Activated CD8-positive, alpha-beta memory T cell treated with anti-CD3 and anti-CD28 coated beads, Interleukin-2, amount 50 U/mL, for 48 hours (primary cell): ENCODE measurements at regions not wholly inside any gene's neighbourhood (a gene's known extent, or its start where the extent isn't known, plus 50 kb on each side); places are given as distances from the start of the nearest gene placed in this dataset.
"Not testable (repeated sequence)": the region's sequence is repeated elsewhere in the genome, so short reads cannot be mapped to it uniquely, and the experiment has no call there.

ENCODE experiments used
- DNase-seq: peaks from one replicate; pipeline ENCODE4 v3.0.0-alpha.2; 2020

DNA sequence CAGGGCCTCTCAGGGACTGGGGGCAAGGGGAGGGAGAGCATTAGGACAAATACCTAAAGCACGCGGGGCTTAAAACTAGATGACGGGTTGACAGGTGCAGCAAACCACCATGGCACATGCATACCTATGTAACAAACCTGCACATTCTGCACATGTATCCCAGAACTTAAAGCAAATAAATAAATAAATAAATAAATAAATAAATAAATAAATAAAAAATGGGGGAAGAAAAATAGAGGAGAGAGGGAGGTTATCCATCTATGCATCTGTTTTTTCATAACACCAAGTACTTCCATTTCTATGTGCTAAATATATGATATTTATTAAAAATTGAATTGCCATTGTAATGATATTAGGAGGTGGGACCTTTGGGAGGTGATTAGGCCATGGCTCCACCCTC is 539.5 kb downstream of the TRIML1 start:
- not testable (repeated sequence) for DNase-seq

DNA sequence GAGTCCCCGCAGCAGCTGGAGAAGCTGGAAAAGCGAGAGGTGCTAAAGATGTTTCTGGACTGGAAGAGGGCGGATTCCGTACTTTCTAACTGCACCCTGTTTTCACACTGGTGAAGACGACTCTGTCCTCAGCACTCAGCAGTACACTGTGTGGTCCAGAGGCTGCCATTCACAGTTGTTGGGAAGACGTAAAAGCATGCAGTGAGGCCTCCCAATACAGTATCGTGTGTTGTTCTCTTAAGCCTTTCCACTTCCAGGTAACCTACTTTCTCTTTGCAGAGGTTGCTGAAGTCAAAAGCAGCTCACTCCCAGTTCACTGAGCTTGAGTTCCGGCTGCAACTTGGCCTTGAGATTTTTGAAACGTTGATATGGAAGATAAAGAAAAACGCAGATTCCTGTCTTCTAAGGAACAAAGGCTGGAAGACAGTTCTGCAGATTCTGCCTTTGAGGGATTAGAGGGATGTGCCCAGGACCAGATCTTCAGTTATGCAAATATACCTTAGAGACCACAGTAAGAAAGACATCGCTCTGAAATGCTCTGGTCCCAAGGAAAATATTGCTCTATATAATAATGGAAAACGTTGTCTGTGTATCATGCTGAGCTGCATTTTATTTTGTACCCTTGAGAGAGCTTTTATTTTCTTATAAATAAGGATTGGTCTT is 540.9 kb downstream of the TRIML1 start:
- DNase-seq, result no peak

DNA sequence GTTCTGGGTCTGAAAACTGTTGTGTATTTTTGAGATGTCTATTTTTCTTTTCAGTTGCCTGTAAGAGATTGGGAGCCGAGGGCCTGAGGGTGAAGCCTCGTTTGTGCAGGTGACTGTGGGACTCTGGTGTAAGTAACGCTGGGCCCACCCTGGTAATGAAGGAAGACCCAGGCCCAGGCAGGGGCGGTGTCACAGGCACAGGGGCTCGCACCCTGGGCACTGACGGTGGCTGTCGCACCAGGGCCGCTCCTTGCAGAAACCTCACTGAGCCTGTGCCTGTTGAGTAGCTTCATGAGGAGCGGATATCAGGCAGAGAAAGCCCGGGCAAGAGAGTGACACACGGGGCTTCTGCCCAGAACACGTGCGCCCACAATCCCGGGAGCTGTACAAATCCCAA is 541.4 kb downstream of the TRIML1 start:
- no peak for DNase-seq

DNA sequence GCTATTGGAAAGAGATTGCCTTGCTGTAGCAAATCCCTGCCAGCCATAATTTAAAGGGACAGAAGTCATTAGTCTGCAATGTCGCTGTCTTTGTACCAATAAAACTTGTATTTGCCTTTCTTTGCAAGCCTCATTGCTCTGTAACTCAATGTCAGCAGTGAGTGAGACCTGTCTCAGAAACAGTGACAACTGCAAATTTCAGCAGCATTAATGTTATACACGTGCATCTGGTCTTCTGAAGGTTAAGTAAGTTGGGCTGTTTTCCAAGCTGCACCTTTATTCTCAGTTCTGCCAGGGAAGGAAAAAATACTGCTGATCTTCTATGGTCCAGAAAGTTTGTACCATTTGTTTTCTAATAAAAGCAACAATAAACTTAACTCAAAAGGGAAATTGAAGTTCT is 543.1 kb downstream of the TRIML1 start:
- no peak for DNase-seq

DNA sequence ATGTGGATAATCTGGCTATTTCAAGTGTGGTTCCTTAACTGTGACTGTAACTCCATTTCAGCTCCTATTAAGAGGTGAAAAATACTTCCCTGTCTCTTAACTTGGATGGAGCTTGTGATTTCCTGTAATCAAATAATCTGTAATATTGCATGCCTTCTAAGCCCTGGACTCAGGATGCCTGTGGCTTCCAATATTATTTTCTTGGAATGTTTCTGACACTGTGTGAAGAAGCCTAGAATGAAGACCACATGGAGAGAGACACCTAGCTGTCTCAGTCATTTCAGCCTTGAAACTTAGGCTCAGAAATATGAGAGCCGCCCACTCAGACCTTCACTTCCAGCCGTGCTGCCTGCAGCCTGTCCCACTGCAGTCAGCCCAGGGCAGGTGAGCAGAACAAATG is 544.3 kb downstream of the TRIML1 start:
- no peak for DNase-seq

DNA sequence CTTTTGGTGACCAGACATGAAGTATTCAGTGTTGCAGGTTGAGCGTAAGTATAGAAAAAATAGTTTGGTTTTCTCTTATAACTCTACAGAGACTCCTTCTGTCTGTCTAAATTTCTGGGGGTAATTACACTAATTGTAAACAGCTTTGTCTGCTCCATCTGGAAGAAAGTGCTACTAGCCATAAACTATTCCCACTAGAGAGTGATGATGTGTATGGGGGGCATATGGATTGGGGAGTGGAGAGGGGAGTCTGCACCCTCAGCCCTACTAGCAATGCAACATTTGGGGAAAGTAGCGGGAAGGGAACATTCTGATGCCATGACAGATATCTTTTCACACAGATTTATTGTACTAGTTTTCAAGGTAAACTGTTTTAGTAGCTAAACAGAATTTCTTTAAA is 549.7 kb downstream of the TRIML1 start:
- DNase-seq, result no peak

DNA sequence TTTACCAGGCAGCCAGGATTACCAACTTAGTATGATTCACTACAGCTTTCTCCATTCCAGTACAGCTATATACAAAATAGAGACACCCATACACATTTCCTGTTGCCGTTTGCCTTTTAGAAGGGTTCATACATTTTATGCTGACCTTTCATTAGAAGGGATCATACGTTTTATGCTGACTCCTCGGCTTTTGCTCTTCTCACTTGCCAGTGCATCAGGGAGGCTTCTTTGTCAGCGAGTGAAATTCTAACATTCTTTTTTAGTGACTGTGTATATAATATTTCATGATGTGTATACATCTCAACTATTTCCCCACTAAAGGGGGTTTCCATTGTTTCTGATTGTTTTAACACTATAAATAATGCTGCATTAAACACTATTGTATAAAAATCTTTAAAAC is 552.6 kb downstream of the TRIML1 start:
- DNase-seq, result no peak

DNA sequence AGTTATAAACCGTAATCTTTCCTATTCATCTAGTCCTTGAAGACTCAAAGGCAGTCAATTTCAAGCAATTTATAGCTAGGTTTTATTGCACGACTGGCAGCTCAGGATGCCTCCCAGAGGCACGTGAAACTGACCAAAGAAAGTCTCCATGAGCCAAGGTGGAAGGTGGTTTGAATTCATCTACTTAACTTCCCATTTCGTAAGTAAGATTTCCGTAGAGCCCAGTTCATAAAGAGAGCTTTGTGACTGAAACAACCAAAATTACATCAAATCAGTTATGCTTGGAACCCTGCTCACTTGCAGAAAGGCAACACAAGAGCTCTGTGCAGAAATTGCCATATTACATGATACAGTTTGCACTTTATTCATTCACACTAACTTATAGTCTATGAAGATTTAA is 556.0 kb downstream of the TRIML1 start:
- DNase-seq, result no peak

DNA sequence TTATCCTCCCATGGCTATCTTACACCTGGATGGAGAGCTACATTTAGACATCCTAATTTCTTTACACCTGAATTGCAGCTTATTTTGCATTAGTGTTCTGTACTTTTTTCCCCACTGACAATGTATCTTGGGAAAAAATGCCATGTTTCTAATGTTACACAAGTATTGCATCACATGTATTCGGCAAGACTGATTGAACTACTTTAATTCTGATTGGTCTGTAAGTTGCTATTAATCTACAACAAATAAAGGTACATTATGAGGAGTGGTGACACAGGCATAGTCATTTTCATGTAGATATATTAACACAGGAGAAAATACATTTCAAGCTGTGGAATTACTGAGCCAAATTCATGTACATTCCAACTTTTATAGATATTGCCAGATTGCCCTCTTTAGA is 558.0 kb downstream of the TRIML1 start:
- DNase-seq, result no peak

DNA sequence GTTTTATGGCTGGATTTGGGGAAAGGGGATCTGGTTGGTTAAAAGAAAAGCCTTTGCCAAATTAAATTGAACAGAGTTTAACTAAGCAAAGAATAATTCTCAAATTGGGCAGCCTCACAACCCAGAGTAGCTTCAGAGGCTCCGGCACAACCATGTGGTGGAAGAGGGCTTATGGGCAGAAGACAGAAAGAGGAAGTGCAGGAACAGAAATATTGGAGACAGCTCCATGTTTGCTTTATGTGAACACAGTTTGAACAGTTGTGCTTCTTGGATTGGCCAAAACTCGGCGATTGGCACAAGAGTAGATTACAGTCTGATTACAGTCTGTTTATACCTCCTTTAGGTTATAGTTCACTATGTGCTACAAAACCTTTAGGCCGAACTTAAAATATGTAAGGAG is 562.7 kb downstream of the TRIML1 start:
- DNase-seq, result no peak

DNA sequence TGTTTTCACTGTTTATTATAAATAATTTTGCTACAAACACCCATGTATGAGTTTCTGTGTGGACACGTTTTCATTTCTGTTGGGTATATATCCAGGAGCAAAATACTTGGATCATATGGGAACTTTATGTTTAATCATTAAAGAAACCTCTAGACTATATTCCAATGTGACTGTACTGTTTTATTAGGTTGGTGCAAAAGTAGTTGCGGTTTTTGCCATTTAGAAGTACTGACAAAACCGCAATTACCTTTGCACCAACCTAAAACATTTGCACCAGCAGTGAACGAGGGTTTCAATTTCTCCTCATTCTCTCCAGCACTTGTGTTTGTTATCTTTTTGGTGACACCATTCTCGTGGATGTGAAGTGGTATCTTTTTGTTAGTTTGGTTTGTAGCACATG is 565.0 kb downstream of the TRIML1 start:
- DNase-seq, result no peak

DNA sequence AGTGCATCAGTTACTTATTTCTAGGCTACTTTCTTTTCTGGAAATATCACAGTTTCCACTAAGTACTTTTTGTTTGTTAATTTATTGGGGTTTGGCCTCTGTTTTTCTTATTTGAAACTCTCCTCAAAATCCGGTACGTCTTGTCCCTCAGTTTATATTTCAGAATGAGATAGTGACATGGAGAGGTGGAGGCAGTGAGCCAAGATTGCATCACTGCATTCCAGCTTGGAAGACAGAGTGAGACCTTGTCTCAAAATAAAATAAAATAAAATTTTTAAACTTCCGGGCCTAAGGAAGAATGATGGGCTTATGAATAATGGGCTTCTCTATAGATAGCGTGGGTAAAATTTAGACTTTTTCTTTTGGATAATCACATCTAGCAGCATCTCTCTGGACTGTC is 567.8 kb downstream of the TRIML1 start:
- DNase-seq, result no peak

DNA sequence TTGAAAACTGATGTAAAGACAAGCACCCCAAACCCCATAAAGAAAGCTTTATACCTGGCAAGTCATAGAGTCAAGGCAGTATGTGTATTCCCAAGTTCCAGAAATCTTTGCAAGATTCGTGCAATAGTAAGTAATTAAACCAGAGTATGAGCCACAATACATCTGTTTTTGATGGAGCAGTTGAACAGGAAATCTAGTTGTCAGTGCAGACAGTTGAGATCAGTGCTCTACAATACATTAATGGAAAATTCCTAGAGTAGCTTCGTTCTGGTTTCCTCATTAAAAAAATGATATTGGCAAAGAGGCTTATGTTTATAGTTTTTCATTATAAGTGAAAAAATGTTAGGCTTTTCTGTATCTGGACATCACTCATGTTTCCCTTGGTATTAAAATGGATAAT is 575.3 kb downstream of the TRIML1 start:
- no peak for DNase-seq

DNA sequence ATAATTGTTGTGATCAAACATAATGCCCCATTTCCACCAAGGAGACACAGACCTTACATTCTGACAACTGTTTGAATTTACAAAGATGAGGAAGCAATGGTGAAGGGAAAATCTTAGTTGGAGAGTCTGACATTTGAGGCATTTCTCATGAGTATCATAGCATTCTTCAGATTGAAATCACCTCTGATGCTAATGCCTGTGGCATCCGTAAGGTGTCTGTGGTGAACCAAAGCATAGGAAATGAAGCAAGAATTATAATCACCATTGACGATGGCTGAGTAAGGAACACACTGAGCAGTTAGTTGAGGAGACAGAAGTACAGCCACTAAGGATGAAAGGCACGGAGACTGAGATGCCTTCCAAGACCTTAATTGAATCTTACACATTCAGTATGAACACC is 575.7 kb downstream of the TRIML1 start:
- no peak for DNase-seq

DNA sequence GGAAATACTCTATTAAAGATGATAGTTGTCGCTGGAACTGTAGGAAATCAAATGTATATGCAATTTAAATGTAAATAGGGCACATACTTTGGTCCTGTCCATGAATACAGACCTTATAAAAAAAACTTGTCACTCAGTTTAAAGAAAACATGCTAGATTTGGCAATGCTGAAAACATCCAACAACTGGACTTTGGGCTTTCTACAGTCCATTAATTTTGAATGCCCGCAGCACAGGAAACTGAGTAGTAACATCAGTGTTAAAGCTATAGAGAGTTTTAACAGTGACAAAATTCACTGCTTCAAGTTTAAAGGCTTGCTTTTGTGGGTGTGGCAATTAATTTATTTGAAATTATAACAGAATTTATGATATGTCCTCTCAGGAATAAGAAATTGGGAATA is 578.4 kb downstream of the TRIML1 start:
- no peak for DNase-seq

DNA sequence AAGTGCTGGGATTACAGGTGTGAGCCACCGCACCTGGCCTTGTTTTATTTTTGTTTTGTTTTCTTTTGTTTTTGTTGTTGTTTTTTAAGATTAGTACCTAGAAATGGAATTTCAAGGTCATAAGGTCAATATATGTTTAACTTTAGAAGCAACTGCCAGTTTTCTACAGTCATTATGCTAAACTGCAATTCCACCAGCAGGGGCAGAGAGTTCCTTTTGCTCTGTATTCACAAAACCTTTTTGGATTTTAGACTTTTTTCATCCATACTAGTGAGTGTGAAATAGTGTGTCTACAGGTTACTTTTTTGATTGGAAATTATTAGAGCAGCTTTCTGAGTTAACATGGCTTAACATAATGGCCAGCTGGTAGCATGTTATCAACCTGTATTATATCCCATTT is 580.6 kb downstream of the TRIML1 start:
- DNase-seq, result no peak

DNA sequence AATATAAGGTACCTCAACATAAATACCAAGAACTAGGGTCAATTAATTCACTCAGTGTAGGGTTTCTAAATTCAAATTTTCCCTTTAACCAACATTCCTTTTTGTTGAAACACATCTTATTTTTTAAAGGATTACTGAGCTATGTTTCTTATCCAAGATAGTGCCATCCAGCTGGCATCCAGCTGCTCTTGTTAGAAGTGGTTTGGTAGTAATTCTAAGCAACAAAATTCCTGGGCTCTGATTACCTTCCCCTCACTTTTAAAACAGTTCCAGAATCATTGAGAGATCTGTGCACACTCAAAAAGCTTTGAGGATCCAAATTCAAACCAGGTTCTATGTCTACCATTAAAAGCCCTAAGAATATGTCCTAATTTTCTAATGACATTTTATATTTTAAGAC is 583.7 kb downstream of the TRIML1 start:
- no peak for DNase-seq

DNA sequence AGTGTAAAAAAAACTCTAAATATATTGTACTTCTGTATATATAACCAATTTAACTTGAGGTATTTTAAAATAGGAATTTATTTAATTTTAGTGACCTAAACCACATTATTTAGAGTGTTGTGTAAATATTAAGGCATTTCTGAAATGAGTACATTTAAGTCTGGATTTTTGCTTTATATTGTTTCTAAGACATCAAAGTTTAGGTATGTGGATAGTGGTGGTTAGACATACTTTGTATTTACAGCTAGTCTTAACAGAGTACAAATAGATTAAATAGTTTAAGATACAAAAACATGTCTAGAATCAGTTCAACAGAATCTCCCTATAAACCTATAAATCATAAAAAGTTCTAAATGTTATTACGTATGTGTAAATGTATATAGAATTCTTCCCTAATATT is 588.5 kb downstream of the TRIML1 start:
- no peak for DNase-seq

DNA sequence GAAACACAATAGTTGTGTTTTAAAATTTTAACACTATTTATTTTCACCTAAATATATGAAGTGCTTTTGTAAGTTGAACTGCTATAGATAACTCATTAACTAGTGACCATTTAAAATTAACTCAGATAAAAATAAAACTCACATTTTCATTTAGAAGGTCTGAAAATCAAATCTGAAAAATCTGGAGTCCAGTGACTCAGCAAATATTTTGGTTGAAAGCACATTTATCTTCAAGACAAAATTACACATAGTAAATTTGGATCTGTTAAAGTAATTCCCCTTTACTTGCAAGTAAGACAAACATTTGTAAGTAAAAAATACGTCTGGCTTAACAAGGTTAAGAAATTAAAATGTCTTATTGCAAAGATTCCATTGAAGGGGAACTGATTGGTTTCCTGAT is 589.1 kb downstream of the TRIML1 start:
- no peak for DNase-seq

DNA sequence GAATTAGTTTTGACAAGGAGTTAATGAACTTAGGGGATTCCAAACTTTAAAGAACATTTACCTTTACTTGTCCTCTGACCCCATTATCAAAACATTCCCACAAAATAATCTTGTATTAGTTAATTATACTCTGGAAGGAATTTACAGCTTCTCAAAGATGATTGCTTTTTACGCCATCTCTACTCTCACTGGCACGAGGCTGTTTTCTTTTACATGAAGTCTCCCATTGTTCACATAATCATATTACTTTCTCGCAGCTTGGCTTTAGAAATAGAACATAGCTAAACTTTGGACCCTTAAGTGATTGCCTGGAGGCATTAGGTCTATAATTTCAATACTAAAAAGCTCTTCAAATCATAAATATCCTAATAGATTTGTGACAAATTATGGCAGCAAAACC is 592.9 kb downstream of the TRIML1 start:
- no peak for DNase-seq

DNA sequence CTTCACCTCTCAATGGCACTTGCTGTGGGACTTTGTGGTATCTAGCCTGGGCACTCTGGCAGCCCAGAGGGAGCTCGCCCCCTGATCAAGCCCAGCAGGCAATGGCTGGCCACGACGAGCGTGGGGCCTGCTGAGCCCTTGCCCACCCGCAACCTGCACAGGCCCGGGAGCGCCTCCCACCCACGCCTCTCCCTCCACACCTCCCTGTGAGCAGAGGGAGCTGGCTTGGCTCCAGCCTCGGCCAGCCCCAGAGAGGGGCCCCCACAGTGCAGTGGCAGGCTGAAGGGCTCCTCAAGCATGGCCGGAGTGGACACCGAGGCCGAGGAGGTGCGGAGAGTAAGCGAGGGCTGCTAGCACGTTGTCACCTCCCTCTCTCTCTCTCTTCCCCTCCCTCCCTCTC is 595.8 kb downstream of the TRIML1 start:
- no peak for DNase-seq

DNA sequence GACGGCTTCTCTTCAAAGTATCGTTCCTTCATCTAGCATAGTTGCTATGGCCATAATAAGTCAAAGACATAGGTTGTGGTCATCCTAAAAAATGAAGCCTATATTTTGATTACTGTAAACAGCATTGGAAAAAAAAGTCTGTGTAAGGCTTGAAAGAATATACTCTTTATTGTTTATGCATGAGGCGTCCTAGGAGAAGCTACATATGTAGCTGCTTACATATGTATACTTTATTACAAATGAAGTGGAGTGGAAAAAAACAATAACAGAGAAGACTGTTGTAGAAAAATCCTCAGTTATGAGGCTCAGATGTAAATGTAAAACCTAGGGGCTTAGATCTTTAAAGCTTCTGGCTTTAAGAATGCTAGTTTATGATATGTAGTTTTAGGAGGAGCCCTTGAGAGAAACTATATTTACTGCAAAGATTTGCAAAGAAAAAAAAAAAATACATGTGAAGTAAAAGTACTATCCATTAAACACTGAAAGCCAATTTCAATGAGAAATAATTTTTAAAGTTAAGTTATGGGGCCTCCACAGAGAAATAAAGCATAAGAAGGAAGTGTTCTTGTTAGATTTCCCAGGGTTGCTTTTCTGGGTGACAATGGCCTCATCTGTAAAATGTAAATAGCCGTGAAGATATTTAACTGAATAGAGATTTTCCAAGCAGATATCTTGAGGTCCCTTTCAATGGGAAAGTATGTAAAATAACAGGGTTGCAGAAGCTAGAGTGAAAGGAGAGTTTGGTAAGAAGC is 598.2 kb downstream of the TRIML1 start:
- DNase-seq, result no peak

DNA sequence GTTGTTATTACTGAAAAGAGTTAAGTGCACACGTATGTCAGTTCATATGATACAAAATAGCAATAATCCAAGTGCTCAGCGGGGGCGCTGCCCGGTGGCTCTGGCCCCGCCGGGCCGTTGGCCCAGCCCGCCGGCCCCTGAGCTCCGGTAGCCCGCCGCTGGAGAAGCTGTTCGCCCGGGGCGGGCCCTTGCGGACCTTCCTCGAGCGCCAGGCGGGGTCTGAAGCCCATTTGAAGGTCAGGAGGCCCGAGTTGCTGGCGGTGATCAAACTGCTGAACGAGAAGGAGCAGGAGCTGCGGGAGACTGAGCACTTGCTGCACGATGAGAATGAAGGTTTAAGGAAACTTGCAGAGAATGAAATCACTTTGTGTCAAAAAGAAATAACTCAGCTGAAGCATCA is 599.0 kb downstream of the TRIML1 start:
- DNase-seq, result not testable (repeated sequence)

DNA sequence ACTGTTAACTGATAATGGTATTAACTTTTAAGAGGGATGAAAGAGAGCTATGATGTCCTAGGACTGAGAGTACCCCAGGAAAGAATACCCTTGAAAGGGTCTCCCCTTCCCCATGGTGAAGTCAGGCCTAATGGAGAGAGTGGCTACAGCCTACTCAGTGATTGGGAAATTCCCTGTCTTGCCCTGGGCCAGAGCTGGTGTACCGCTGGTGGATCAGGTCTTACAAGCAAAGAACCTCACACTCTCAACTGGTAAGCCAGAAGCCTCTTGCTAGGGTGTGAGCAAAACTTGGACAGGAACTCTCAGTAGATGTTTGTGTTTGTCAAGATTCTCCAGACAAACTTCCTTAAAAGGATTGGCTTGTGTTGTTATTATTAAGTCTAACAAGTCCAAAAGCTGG is 600.9 kb downstream of the TRIML1 start:
- not testable (repeated sequence) for DNase-seq

DNA sequence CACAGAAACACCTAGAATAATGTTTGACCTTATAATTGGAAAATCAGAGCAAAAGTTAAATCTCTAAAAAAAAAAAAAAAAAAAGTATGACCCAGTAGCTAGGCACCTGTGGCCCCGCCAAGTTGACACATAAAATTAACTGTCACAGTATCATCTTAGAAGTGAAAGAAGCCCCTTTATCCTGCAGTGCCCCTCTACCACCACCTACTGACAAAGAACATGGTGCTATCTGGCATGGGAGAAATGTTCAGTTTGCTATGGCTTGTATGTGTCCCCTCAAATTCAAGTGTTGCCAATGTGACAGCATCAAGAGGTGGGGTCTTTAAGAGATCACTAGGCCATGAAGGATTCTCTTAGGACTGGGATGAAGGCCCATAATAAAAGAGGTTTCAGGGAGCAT is 601.5 kb downstream of the TRIML1 start:
- DNase-seq, result not testable (repeated sequence)
